GM23248 (cell line): ENCODE measurements at regions not wholly inside any gene's neighbourhood (a gene's known extent, or its start where the extent isn't known, plus 50 kb on each side); places are given as distances from the start of the nearest gene placed in this dataset.

Experiments used
- EZH2 ChIP-seq: fragments of 200-600 bp; sonication (generic); IDR thresholded peaks from 2 replicates; pipeline ENCODE4 v1.6.1; 2018; ENCODE audit warnings: antibody characterized with exemption, mild to moderate bottlenecking; ENCODE audit not compliant: insufficient read depth, poor library complexity, severe bottlenecking
- EZH2phosphoT487 ChIP-seq: fragments of 200-600 bp; sonication (generic); IDR thresholded peaks from 2 replicates; pipeline ENCODE4 v1.6.1; 2018; ENCODE audit warnings: antibody characterized with exemption, moderate library complexity, mild to moderate bottlenecking, low read depth; ENCODE audit not compliant: insufficient read depth

DNA sequence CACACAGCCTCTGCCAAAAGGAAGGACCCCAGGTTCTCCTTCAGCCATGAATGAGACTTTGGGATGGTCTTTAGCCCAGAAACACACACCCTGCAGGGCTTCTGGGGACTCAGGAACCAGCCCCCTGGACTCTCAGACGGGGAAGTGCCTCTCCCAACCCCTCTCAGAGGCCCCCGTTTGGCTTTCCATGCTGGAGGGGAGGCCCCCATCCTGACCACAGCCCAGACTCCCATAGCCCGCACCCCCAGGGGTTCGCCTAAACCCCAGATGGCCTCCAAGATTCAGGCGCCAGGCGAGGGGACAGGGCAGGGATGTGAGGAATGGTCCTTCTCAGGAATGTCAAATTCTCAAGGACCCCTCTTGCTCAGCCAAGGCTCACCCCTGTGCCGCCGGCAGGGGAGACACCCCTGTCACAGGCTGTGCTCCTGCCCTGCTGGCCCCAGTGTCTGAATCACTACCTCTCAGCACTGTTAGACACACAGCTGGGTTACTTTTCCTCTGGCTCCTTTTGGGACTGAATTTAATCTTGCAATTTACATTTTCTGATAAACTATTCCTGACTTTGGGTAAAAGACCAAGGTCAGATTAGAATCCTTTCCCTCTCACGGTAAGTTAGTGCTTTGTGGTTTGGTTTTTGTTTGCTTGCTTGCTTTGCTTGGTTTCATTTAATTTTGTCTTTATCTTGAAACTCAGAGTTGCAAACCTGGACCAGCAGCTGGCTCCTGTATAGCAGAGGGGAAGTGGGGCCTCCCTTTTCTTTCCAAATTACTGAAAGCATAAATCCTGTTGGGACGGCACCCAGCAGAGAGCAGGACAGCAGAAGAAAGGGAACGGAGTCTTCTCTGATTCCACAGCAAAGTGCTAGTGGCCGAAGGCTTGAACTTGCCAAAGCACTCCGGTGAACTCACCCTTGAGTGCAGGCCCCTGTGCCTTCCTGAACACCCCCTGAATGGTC lies 198.9 kb upstream of the RAB6C start:
- TF ChIP-seq EZH2phosphoT487 (no peak), EZH2 (no peak)
